GM21526 (cell line): ENCODE measurements at regions not wholly inside any gene's neighbourhood (a gene's known extent, or its start where the extent isn't known, plus 50 kb on each side); places are given as distances from the start of the nearest gene placed in this dataset.
"Not testable (repeated sequence)": the region's sequence is repeated elsewhere in the genome, so short reads cannot be mapped to it uniquely, and the experiment has no call there.

Experiments
- ATAC-seq: cut with Tn5 transposase; IDR thresholded peaks from one replicate; pipeline ENCODE4 v1.9.1; 2021; ENCODE audit warnings: moderate library complexity; ENCODE audit not compliant: unreplicated experiment, low FRiP score

- ATAC-seq = no peak
Observed at GRCh38 chr6:135604035-135604860, 106.7 kb upstream of the AHI1 start.

DNA sequence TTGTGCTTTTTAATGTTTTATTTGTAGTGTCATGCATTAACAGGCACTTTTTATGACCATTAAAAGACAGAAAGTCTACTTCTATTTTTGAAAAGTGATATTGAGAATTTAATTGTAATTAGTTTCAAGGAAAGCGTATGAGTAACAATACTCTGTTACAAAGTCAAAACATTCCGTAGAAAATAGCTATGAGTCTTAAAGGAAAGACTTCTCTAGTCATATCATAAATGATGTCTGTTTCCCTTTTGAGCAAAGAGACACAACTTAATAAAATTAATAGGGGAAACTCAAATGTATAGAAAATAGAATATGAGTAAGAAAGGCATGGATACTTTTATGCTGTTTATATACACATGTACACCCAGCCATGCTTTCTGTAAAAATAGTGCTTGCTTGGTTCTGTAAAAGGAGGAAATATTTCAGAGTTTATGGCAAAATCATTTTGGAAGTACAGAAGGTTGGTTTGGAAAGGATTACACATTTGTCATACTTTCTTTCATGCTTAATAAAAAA is 107.8 kb upstream of the AHI1 start:
- no peak for ATAC-seq

DNA sequence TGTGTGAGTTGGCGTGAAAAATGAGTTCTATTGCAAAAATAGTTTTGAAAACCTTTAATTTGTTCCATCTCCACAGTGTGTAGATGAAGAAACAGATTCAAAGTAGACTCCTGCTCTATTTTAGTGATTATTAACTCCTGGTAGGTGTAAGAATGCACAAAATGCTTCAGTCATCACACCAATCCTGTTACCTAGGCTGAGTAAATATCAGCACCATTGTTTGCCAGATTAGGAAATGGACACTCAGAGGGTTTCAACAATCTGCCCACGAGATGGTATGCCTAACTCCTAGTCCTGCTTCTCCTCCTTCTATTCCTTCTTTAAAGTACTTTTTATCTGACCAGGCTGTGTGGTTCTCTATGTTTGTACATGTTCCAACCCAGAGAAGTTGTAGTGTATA is 108.9 kb upstream of the AHI1 start:
- no peak for ATAC-seq

DNA sequence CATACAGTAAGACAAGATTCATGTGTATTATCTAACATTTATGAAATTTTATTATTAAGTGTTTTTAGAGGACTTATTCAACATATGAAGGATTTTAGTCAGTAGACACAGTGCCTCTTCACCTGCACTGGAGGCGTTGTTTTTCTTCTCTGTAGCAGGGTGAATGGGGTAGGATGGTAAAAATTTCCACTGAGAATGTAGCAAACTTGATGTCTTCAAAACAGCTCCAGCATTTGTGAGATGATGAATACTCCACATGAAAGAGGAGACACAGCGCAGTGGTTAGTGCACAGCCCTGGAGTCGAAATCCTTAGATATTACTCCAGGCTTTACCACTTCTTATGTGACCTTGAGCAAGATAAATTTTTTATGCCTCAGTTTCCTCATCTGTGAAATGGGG is 110.5 kb upstream of the AHI1 start:
- no peak for ATAC-seq

GRCh38 chr6:135610192-135610591 is 112.7 kb upstream of the AHI1 start:
- not testable (repeated sequence) for ATAC-seq

DNA sequence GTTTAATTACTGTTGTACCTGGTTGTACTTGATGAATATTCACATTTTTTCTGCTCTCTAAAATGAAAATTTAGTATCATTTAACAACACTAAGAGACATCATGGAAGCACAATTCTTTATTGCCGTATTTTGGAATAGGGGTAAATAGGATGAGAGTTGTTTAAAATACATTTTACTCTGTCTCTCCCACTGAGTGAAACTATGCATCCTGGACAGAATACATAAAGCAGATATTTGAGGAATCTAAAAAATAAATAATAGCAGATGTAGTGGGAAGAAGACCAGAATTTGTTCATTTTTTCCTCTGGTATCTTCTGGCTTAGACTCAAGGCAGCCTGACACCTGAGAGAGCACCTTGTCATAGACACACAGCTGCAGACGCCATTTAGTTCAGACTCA is 119.1 kb upstream of the AHI1 start:
- ATAC-seq = no peak

GRCh38 chr6:135617222-135617621 is 119.7 kb upstream of the AHI1 start:
- no peak for ATAC-seq

- ATAC-seq = no peak
Observed at GRCh38 chr6:135622081-135622480, 124.5 kb upstream of the AHI1 start.

DNA sequence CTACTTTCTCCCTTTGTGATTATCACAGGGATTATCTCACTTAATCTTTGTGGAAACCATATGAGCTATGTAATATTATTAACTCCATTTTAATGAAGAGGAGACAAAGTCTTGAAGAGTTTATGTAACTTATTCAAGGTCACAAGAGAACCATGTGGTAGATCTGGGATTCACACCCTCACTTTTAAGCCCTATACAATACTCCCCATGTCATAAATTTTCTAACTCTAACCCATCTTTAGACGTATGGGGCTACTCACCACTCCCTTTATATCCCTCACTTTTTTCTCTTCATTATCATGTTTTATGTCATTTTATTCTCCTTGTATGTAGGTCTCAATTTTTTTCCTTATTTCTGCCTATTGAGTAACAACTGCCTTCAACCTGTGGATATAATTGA is 126.4 kb upstream of the AHI1 start:
- no peak for ATAC-seq

GRCh38 chr6:135624402-135625295 is 127.1 kb upstream of the AHI1 start:
- ATAC-seq = no peak

- not testable (repeated sequence) for ATAC-seq
Observed at GRCh38 chr6:135626001-135626400, 128.5 kb upstream of the AHI1 start.

DNA sequence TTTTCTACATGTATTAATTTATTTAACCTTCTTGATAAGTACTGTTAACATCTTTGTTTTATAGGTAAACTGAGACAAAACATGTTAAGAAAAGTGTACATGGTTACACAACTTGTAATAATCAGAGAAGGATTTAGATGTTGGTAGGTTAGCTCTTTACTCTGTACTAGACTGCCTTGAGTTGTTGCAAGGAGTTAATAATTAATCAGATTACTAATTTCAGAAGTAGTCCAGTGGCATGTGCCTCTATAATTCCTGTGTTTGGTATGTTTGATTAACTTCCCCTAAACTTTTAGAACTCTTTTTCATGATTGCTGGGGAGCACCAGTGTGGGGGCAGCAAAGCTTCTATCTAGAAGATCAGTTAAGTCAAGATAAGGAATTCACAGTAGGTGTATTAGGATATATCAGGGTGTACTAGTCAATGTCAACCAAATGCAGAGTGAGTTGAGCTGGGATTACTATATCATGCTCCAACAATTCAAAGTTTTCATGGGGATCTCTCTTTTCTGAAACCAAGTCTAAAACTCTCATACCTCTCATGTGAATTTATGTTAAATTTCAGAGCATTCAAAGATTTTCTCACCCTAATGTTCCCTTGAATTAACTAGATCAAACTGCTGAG is 129.7 kb upstream of the AHI1 start:
- no peak for ATAC-seq

GRCh38 chr6:135630789-135631376 is 133.3 kb upstream of the AHI1 start:
- ATAC-seq = no peak

DNA sequence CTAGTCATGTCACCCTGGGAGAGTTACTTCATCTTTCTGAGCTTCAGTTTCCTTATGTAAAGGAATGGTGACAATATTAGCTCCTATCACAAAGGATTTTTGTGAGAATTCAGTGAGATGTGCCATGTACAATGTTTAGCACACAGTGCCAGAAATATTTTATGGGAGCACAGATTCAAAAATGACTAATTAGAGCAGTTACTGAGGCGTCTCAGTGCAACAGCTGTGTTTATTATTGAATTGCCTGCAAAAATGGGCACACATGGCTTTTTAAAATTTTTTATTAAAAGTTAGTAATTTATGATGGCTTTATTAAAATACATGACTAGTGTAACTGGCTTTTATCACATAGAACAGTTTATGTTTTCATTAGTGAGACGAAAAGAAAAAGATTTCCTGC is 134.3 kb upstream of the AHI1 start:
- no peak for ATAC-seq

DNA sequence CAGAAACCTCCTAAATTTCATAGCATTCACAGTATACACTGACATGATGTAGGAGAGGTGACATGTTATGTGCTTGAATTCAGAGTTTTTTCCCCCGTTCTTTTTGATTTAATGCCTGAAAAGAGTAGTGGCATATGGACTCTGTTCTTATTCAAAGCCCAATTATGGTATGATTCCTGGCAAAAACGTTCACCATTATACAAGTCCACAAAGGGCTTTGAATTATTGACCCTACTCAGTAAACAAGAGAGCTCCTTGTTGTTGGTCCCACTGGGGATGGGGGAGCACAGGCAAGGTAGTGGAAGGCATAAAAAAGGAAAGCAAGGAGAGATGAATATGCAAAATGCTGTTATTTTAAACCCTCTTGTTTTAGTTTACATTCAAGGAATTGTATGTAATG is 136.0 kb upstream of the AHI1 start:
- ATAC-seq = no peak

- ATAC-seq = no peak
Observed at GRCh38 chr6:135637701-135638100, 140.2 kb upstream of the AHI1 start.

DNA sequence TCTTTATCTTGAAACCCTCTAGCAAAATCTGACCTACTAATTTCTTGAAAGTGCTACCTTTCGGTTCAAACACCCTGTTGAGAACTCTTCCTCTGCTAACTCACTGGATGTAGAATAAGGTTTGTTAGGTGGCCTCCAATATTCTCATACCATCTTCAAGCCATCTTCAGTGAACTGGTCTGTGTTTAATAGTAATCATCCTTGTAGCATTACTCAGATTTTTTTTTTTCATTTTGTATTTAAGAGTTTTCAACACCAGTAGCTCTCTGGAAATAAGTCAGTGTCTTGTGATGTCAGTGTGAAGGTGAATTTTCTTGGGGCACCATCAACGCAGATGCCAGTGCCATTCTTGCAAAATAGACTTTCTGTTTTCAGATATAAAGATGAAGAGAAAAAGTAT is 140.6 kb upstream of the AHI1 start:
- ATAC-seq = no peak

DNA sequence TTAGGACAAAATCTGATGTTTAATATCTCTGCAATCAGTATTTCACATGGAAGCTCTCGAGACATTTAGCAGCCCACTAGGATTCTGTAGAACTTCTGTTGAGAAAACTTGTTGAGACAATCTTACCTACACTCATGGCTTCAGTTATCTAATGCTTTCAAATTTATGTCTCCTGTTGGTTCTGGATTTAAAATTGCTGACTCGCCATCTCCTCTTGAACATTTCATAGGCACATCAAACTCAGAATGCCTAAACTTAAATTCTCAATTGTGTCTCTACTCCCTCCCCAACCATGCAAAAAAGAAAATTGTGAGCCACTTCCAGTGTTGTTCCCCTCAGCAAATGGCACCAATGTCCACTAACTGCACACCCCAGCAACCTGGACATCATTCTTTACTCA is 142.5 kb upstream of the AHI1 start:
- ATAC-seq = no peak

- no peak for ATAC-seq
Observed at GRCh38 chr6:135640449-135641111, 143.0 kb upstream of the AHI1 start.

DNA sequence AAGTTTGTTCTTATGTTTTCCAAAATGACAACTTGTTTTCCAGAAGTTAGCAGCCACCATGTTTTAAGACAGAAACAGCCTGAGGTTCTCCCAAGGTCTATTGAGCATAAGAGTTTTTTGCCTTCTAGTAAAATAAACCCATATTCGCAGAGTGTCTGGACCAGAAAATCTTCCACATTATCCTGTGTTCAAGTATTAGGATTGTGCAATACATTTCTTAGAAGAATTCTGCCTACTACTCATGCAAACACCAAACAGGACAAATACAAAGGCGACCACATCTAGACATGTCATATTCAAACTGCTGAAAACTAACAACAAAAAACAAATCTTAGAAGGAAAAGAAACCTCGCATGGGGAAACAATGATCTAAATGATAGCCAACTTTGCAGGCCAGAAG is 145.4 kb upstream of the AHI1 start:
- ATAC-seq = no peak
